IMR-90 (cell line): ENCODE measurements at regions not wholly inside any gene's neighbourhood (a gene's known extent, or its start where the extent isn't known, plus 50 kb on each side); places are given as distances from the start of the nearest gene placed in this dataset.

ENCODE experiments used
- BHLHE40 ChIP-seq: fragments of 150-350 bp; IDR thresholded peaks from 2 replicates; pipeline ENCODE4 v1.6.1; 2016; ENCODE audit warnings: mild to moderate bottlenecking, low read depth, low read length
- CEBPB ChIP-seq: IDR thresholded peaks from 2 replicates; pipeline ENCODE4 v1.6.1; 2012; ENCODE audit warnings: low read depth, low read length, improper control_type of control experiment
- CTCF ChIP-seq: conservative IDR thresholded peaks from 2 replicates; pipeline ENCODE4 v1.5.1; 2012; ENCODE audit warnings: mild to moderate bottlenecking, low read depth, low read length, improper control_type of control experiment
- ELK1 ChIP-seq: fragments of 150-350 bp; IDR thresholded peaks from 2 replicates; pipeline ENCODE4 v1.6.1; 2016; ENCODE audit warnings: low read depth, mild to moderate bottlenecking, low read length, moderate library complexity, borderline replicate concordance
- MAZ ChIP-seq: IDR thresholded peaks from 2 replicates; pipeline ENCODE4 v1.6.1; 2012; ENCODE audit warnings: low read depth, mild to moderate bottlenecking, low read length, improper control_type of control experiment, moderate library complexity, borderline replicate concordance
- NFE2L2 ChIP-seq: fragments of 150-350 bp; IDR thresholded peaks from 2 replicates; pipeline ENCODE4 v1.6.1; 2016; ENCODE audit warnings: low read depth, mild to moderate bottlenecking, low read length
- POLR2A ChIP-seq: IDR thresholded peaks from 2 replicates; pipeline ENCODE4 v1.6.1; 2012; ENCODE audit warnings: mild to moderate bottlenecking, low read depth, low read length
- RAD21 ChIP-seq: IDR thresholded peaks from 2 replicates; pipeline ENCODE4 v1.6.1; 2012; ENCODE audit warnings: low read length, improper control_type of control experiment
- RCOR1 ChIP-seq: IDR thresholded peaks from 2 replicates; pipeline ENCODE4 v1.6.1; 2012; ENCODE audit warnings: mild to moderate bottlenecking, low read length, improper control_type of control experiment; ENCODE audit not compliant: insufficient replicate concordance
- RFX5 ChIP-seq: IDR thresholded peaks from 2 replicates; pipeline ENCODE4 v1.8.0; 2012; ENCODE audit warnings: low read depth, mild to moderate bottlenecking, low read length, moderate library complexity
- SMC3 ChIP-seq: fragments of 150-350 bp; IDR thresholded peaks from 2 replicates; pipeline ENCODE4 v1.6.1; 2016; ENCODE audit warnings: low read depth, mild to moderate bottlenecking, antibody characterized with exemption, low read length, moderate library complexity
- USF2 ChIP-seq: fragments of 150-350 bp; IDR thresholded peaks from 2 replicates; pipeline ENCODE4 v1.6.1; 2017; ENCODE audit warnings: mild to moderate bottlenecking, antibody characterized with exemption, low read length, low read depth

- no peak for TF ChIP-seq RFX5
- no peak for TF ChIP-seq CTCF
- TF ChIP-seq POLR2A = no peak
- TF ChIP-seq BHLHE40 = no peak
- TF ChIP-seq RAD21 = no peak
- TF ChIP-seq ELK1 = no peak
- no peak for TF ChIP-seq RCOR1
- no peak for TF ChIP-seq USF2
- TF ChIP-seq SMC3 = no peak
- TF ChIP-seq MAZ = no peak
- no peak for TF ChIP-seq CEBPB
- no peak for TF ChIP-seq NFE2L2
Measured at GRCh38 chr2:30324245-30324908, 93.0 kb downstream of the LBH start.
